HCEC 1CT (cell line): ENCODE measurements at regions not wholly inside any gene's neighbourhood (a gene's known extent, or its start where the extent isn't known, plus 50 kb on each side); places are given as distances from the start of the nearest gene placed in this dataset.

ENCODE experiments used
- DNase-seq: peaks from one replicate; pipeline ENCODE4 v3.0.0-alpha.2; 2017

DNA sequence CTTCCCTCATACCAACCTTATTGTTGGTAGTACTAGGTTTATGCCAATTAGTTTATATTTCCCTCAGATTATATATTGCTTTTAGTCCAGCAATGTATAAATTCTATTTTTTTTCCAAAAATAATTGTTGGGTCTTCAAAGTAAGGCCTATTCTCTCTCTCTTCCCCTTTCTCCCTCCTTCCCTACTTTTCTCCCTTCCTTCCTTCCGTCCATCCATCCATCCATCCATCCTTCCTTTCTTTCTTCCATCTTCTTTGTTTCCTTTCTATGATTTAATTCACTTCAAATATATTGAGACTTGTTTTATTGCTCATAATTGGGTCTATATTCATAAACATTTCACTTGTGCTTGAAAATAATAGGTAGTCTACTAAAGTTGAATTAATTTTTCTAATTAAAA, 1259.2 kb downstream of the FSCB start:
- no peak for DNase-seq

DNA sequence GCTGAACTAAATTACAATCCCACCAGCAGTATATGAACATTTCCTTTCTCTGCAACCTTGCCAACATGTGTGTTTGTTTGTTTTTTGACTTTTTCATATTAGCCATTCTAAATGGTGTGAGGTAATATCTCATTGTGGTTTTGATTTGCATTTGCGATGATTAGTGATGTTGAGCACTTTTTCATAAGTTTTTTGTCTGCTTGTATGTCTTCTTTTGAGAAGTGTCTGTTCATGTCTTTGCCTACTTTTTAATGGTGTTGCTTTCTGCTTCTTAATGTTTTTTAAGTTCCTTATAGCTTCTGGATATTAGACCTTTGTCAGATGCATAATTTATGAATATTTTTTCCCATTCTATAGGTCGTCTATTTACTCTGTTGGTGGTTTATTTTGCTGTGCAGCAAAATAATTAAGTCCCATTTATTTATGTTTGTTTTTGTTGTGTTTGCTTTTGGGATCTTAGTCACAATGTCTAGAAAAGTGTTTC, 1262.9 kb downstream of the FSCB start:
- no peak for DNase-seq

DNA sequence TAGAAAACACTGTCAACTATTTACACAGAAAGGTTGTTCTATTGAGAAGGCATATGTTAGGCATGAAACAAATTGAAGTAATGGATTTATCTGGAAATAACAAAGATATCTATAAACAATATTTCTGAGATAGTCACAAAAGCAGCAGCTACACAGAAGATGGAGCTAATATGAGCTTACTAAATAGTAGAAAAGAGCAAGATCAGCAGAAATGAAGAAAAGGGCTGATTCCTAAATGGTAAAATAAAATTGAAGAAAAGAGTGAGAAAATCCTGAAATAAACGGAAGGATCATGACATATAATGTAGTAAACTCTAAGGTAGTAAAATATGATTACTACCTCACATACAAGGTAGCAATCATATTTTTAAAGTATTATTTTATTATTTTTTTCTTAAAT, 1263.9 kb downstream of the FSCB start:
- no peak for DNase-seq

DNA sequence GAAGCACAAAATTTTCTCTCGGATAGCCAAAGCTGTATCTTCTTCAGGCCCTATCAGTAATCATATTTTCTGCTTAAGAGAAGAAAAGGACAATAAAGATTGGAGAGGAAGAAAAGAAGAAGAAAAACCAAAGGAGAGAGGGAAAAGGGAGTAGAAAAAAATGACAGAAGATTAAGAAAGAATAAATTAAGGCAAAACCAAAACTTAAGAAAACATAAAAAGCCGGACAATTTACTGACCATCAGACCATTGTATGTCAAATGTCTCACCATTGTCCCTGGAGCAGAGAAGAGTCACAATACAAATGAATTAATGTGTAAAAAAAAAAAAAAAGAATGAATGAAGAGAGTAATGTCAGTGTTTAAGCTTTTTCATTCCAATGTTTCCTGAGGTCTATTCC, 1274.8 kb downstream of the FSCB start:
- no peak for DNase-seq

DNA sequence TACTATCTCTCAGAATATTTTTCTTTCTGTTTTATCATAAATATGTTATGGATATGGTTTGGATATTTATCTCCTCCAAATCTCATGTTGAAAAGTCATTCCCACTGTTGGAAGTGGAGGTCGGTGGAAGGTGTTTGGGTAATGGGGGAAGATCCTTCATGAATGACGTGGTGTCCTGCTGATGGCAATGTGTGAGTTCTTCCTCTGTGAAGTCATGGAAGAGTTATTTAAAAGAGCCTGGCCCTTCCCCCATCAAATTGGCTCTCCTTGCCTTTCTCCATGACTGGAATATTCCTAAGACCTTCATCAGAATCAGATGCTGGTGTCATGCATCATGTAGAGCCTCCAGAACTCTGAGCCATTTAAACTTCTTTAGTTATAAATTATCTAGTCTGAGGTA, 1291.6 kb downstream of the FSCB start:
- no peak for DNase-seq

DNA sequence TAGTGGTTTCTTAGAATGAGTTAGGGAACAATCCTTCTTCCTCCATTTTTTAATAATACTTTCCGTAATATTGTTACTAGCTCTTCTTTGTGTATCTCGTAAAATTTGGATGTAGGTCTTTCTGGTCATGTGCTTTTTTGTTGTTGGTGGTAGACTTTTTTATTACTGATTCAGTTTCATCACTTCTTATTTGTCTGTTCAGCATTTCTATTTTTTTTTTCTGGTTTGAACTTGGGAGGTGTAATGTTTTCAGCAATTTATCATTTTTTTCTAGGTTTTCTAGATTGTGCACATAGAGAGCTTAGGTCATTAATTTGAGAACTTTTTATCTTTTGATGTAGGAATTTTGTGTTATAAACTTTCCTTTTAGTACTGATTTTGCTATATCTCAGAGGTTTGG, 1299.9 kb downstream of the FSCB start:
- DNase-seq, result no peak

DNA sequence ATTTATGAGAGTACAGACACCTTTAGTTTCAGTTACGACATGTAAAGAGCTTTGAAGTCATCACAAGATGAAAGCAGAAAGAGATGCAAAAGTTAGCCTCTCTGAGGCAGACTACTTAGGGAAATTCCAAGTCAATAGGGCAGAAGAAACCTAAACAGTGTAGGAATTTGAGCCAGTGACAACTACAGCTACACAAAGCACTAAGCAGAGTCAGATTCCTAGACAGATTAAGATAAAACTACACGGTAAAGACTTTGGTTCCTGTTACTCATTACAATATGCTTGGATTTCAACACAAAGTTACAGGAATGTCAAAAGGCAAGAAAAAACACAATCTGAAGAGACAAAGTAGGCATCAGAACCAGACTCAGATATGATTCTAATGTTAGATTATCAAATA, 1302.3 kb downstream of the FSCB start:
- DNase-seq, result no peak

DNA sequence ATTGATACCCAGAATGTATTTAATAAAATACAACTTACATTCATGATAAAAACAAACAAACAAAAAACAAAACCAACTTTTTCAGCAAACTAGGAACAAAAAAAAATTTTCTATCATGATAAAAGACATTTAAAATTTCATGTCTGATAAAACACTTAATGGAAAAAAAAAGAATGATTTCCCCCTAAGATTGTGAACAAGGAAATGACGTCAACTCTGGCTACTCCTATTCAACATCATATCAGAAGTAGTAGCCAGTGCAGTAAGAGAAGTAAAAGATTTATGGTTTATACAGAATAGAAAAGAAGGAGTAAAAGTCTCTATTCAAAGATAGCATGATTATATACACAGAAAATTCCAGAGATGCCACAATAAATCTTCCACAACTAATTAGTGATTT, 1306.6 kb downstream of the FSCB start:
- no peak for DNase-seq

DNA sequence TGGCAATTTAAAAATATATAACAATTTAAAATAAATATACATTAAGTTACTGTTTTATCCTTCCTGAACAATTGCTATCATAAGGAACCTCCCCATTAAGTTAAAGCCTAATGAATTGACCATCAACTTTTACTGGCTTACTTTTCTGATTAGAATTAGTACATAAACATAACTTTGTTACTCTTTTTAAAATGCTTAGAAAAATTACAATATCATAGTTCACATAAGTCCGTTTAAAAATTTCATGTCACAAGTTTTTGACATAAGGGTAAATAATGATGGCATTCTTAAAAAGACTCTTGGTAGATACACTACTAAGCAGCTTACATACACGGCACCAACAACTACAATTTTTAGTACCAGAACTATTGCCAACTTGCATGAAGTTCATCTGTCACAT, 1308.6 kb downstream of the FSCB start:
- no peak for DNase-seq

DNA sequence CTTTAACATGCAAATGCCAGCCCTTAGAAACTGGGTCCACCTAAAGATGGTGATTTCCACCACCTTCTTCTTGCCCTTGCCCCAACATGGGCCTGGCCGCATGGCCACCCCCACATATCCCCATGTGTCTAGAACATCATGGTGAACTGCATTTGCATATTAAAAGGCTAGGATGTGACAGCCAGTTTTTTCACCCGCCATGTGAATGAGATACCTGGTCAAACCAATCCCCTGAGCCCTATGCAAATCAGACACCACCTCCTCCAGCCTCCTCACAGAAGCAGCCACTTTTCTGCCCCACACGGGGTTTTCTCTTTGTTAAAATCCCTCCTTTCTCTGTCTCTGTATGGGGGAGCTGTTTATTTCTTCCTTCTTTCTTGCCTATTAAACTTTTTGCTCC, 1322.5 kb downstream of the FSCB start:
- no peak for DNase-seq

DNA sequence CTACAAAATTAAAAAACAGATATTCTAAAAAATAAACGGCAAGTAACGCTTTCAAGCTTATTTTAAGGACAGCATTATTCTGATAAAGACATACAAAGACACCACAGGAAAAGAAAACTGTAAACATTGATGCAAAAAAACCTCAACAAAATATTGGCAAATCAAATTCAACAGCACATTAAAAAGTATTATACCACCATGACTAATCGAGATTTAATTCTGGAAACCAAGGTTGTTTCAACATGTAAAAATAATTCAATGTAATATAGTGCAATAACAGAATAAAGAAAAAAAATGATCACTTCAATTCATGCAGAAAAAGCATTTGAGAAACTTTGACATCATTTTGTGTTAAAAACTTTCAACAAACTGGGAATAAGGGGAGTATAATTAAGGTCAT, 1323.2 kb downstream of the FSCB start:
- no peak for DNase-seq

DNA sequence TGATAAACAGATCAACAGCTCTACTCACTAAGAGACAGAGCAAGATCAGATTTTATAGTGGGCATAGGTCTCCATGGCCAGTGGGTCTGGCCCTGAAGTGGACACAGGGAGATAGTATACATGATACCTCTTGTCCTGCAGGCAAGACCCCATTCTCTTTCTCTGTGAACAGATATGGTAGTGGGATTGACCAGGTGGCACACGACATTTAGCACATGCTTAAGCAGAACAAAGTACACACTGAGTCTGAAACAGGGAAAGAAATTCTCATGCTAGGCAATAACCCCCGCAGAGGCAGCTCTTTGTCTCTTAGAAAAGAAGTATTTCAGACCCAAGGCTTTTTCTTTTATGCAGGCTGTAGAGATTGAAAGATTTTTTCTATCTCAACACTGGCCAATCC, 1331.2 kb downstream of the FSCB start:
- DNase-seq, result no peak

DNA sequence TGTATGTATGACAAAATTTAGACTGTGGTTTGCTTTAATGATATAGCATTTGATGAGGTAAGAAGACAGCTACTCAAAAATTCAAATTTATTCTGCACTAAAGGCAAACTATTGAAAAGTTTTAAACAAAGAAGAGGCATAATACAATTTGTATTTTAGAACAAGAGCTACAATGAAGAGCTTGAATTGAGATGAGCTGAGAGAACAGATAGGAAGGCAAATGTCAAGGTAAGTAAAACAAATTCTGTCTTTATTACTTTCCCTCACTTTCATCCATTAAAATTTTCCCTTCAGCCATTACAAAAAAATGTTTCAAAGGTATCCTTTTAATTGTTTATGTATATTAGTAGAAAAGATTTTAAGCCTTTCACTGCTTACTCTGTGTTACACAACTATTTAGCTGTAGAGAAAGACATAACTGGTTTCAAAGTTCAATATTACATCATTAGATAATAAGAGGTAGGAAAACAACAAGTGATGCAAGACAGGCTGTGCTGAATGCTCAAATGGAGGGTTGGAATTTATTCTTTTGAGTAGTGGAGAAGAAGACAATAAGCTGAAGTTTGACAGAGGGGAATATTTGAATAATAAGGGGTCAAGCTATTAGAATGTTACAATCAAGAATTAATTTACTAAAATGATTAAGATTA, 1334.1 kb downstream of the FSCB start:
- no peak for DNase-seq

DNA sequence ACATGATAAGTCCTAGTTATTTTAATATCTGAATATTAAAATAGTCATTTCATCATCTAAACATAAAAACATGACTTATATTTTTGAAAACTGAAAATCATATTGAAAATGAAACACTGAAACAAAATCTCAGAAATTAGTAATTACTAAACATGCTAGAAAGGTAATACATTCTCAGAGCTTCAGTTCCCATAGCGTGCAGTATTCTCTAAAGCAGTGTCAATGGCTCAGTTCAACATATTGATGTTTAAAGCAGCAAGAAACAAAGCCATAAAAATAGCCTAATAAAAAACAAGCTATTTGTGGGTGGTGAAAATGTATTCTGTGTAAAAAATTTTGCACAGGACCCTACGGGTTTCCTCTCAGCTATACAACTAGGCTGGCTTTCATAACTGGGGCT, 1337.4 kb downstream of the FSCB start:
- DNase-seq, result no peak

DNA sequence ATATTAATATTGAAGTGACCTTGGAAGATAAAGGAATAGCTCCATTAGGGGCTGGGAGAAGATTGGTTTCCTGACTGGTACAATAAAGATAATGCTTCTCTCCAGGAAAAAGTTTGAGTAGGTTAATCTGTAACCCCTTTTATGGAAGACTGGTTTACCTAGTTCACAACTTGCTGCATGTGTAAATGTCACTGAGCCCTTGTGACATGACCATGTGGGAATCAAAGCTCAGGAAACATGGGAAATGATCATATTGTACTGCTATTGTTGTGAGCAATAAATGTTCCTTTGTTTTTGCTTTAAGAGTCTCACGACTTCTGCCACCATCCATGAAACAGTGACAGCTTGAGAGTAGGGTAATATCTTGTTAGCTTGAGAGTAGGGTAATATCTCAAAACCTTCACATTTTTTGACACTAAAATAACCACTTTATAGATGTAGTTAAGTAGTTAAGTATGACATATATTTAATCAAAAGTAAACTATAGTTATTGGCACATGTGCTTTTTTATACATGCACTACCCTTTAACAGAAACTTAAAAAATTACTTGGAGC, 1338.6 kb downstream of the FSCB start:
- DNase-seq, result no peak

DNA sequence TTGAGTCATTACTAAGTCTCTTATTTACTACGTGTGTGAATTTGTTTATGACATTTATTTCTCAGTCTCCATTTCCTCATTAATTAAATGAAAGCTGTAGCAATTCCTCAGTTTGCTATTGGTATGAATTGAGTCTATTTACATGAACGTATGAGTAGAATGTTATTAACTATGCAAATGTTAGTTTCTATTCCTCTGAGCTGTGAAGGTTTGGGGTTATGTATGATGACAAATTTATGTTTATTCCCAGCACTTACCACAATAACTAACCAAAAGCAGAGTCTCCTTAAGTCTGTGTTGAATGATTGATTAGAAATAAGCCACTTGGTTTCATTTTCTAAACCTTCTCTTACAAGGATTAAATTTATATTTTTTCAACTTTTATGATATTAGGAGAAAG, 1340.9 kb downstream of the FSCB start:
- no peak for DNase-seq

DNA sequence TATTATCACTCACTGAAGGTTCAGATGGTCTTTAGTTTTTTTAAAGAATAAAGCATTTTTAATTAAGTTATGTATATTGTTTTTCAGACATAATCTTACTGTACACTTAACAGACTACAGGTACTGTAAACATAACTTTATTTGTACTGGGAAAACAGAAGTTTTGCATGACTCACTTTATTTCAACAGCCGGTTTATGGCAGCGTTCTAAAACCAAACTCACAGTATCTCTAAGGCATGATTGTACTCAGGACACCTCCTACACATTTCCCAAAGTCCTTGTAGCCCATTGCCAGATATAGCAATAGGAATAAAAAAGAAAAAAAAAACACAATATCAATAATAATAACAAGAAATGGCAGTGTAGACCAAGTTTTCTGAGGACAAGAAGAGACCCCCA, 1341.4 kb downstream of the FSCB start:
- no peak for DNase-seq

DNA sequence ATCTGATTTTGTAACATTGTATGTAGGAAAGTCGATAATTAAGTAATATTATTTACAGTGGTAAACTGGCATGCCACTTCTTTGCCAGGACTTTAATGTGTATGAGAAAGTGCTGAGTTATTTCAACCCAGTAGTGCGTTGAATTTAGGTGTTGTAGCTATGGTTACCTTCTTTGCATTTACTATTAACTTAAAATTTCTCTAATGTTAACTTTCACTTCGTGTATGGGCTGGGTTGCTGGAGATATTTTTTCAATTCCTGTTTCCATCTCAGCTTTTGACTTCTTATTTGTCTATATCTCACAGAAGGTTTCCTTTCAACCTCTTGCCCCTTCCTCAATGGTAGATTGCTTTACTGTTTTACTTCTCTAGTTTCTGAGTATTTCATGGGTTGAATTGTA, 1345.6 kb downstream of the FSCB start:
- DNase-seq, result no peak

DNA sequence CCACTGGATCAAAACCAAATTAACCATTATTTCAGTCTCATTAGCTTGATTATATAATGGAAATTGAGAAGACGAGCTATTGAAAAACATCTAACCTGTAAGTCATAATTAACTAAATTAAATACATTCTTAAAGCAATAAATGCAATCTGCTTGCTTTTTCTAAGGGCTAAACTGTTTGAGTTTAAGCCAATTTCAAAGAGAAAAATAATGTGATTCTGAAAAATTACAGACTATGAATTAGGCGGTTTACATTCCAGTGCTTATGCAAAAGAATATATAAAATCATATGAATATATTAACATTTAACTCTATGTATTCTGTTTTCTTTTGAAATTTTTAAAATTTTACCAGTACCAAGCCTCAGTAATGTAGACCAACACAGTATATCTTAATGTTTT, 1349.4 kb downstream of the FSCB start:
- DNase-seq, result no peak

DNA sequence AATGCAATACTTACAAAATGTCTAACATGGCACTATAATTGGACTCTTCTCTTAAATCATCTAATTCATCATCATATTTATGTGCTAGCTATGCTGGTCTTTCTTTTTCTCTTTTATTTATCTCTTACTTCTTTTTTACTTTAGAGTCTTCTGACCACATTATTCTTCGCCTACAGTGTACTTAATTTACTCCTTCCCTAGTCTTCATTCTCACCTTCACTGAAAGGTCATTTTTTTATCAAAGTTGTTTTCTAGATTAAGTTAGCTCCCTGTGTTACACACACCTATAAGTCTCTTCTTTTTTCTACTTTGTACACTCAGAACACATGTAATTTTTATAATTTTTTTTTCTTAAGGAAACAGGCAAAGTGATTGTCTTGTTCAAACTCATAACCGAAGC, 1351.2 kb downstream of the FSCB start:
- DNase-seq, result no peak

DNA sequence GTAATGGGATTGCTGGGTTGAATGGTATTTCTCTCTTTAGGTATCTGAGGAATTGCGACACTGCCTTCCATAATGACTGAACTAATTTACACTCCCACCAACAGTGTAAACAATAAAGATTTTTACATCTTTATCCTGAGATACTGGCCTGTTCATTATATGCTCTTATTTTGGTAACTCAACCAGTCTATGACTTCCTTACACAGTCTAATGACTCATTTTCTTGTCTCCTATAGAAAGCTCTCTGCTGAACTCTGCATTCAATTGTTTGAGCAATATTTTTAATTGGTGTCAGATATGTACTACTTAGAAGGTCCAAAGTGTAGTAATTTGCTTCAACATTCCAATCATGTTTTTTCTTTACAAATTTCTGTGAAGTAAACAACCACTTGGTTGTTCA, 1351.8 kb downstream of the FSCB start:
- DNase-seq, result no peak

DNA sequence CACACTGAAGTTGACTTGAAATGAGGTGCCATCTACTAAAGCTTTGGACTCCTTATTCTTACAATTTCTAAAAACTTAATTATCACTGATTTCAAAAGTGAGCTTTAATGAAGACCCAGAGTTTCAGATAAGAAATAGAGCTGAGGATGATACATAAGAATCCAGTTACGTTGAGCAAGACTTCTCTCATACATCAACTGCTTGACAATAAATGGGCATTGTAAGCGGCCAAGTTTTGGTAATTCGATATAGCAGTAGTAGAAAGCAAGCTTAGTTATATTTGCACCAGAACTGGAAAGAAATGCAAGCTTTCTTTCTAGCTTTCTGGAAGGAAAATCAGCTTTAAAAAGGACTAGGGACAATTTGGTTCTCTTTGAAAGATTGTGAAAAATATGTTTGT, 1359.6 kb downstream of the FSCB start:
- DNase-seq, result no peak

DNA sequence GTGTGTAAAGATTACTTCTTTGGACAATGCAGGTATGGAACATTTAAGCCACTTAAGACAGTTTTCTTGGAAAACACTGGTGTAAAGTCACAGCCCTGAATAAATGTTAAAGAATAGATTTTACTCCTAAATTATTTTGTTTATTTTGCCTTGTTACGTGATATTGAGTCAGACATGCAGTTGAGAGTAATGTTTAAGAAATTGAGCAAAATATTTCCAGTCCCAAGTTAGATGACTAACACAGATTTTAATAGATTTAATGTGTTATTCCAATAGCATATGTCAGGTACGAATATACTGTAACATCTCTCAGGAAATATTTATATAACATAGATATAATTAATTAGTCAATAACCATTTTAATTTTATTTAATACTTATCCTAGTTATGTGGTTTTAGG, 1361.7 kb downstream of the FSCB start:
- no peak for DNase-seq

DNA sequence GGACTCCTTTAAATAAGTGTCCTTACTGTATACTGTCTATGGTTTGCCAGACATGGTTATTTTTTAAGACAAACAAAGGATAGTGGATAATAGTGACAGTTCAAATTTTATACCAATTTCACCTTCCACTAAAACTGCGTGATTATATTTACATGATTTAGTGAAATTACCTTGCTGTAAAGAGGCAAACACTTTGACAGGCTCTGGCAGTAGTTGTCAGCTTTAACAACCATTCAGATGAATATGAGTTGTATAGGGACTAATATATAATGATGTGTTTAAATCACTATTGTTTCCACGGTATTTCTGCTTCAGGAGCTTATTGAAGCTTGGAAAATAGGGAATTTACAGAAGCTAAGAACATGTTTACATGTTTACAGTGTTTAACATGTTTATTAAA, 1364.0 kb downstream of the FSCB start:
- DNase-seq, result no peak

DNA sequence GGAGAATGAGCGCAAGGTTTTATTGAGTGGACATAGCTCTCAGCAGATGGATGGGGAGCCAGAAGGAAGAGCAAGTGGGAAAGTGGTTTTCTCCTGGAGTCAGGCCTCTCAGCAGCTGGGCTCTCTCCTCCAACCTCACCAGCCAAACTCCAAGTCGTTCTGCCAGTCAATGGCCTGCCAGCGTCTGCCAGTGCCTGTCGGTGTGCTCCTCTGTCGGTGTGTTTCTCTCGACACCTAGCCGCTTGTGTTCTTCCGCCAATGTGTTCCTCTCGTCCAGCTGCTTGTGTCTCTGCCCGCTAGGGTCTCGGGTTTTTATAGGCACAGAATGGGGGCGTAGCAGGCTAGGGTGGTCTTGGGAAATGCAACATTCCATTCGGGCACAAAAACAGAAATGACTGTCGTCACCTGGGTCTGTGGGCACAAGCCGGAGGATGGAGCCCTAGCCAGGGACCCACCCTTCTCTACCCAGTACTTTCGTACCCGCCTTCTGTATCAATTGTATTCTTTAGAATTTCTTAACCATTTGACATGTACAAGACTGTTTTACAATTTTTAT, 1365.4 kb downstream of the FSCB start:
- DNase-seq, result no peak
